ENCODE measurements at regions not wholly inside any gene's neighbourhood (a gene's known extent, or its start where the extent isn't known, plus 50 kb on each side); places are given as distances from the start of the nearest gene placed in this dataset.

GRCh38 chr12:102596687-102597086 is 116.3 kb upstream of the IGF1 start:
- no peak for DNase-seq (ENCODE audit: extremely low read depth, low read depth)
- no peak for TF ChIP-seq CTCF (IDR thresholded peaks at IDR 0.05; ENCODE audit: low read depth, low read length)

GRCh38 chr12:102596031-102596430 is 115.7 kb upstream of the IGF1 start:
- no peak for DNase-seq (ENCODE audit: extremely low read depth, low read depth)
- TF ChIP-seq CTCF (IDR thresholded peaks at IDR 0.05; ENCODE audit: low read depth, low read length): no peak

- no peak for DNase-seq (ENCODE audit: extremely low read depth, low read depth)
- TF ChIP-seq CTCF (IDR thresholded peaks at IDR 0.05; ENCODE audit: low read depth, low read length): no peak
Observed at GRCh38 chr12:102595315-102595714, 115.0 kb upstream of the IGF1 start.

- no peak for DNase-seq (ENCODE audit: extremely low read depth, low read depth)
- no peak for TF ChIP-seq CTCF (IDR thresholded peaks at IDR 0.05; ENCODE audit: low read depth, low read length)
Observed at GRCh38 chr12:102593134-102593533, 112.8 kb upstream of the IGF1 start.

GRCh38 chr12:102592134-102592533 is 111.8 kb upstream of the IGF1 start:
- DNase-seq (ENCODE audit: extremely low read depth, low read depth): no peak
- no peak for TF ChIP-seq CTCF (IDR thresholded peaks at IDR 0.05; ENCODE audit: low read depth, low read length)

GRCh38 chr12:102573237-102573636 is 92.9 kb upstream of the IGF1 start:
- DNase-seq (ENCODE audit: extremely low read depth, low read depth): no peak
- TF ChIP-seq CTCF (IDR thresholded peaks at IDR 0.05; ENCODE audit: low read depth, low read length): no peak

- no peak for TF ChIP-seq CTCF (IDR thresholded peaks at IDR 0.05; ENCODE audit: low read depth, low read length)
- no peak for DNase-seq (ENCODE audit: extremely low read depth, low read depth)
Observed at GRCh38 chr12:102571889-102572288, 91.5 kb upstream of the IGF1 start.
